ENCODE measurements at regions not wholly inside any gene's neighbourhood (a gene's known extent, or its start where the extent isn't known, plus 50 kb on each side); places are given as distances from the start of the nearest gene placed in this dataset.

- TF ChIP-seq REST (IDR thresholded peaks at IDR 0.05; ENCODE audit: low read depth) = no peak
- no peak for TF ChIP-seq YY1 (IDR thresholded peaks at IDR 0.05; ENCODE audit: low read depth)
- TF ChIP-seq RAD21 (IDR thresholded peaks at IDR 0.05; ENCODE audit: low read depth) = no peak
- TF ChIP-seq TAF1 (IDR thresholded peaks at IDR 0.05; ENCODE audit: low read depth) = no peak
- no peak for TF ChIP-seq CEBPB (IDR thresholded peaks at IDR 0.05)
- no peak for TF ChIP-seq TCF12 (IDR thresholded peaks at IDR 0.05; ENCODE audit: low read depth)
- TF ChIP-seq TEAD4 (IDR thresholded peaks at IDR 0.05) = no peak
- TF ChIP-seq EGR1 (IDR thresholded peaks at IDR 0.05) = no peak
- no peak for TF ChIP-seq FOXM1 (IDR thresholded peaks at IDR 0.05; ENCODE audit: borderline replicate concordance, low read depth)
Measured at GRCh38 chr6:74404366-74404765, 708.4 kb downstream of the CD109 start.

Data from Ishikawa (cell line).